ENCODE measurements at regions not wholly inside any gene's neighbourhood (a gene's known extent, or its start where the extent isn't known, plus 50 kb on each side); places are given as distances from the start of the nearest gene placed in this dataset.

DNA sequence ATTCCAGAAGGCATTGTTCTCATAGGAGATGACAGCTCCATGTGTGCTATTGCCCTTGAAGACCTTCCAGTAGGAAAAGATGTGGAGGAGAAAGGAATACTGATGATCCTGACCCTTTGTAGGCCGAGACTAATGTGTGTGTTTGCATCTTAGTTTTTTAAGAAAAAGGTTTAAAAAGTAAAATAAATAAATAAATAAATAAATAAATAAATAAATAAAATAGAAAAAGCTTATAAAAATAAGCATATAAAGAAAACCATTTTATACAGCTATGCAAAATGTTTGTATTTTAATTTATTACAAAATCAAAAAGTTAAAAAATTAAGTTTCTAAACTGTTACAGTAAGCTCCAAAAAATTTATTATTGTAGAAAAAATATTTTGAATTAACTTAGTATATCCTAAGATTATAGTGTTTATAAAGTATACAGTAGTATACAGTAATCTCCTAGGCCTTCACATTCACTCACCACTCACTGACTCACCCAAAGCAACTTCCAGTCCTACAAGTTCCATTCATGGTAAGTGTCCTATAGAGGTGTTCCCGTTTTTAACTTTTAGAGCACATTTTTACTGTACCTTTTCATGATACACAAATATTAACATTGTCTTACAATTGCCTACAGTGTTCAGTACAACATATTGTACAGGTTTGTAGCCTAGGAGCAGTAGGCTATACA is 435.2 kb upstream of the SEMA3A start:
- BruUV-seq (replicated peaks): no TSS peak
- no peak overlapping the region for H2AFZ ChIP-seq (ENCODE audit: low read length)
- DNase-seq (ENCODE audit: low spot score): no peak
- no peaks in the 10 kb centered on the region for H3K79me2 ChIP-seq (ENCODE audit: insufficient read depth, low read depth, low read length)
- no peaks in the 10 kb centered on the region for H3K36me3 ChIP-seq (ENCODE audit: insufficient read depth, low read length)
- 0 out of 2 replicates have a peak, but pooled peaks cover 2% of the 10 kb centered on the region for H3K9me3 ChIP-seq (ENCODE audit: low read length)
- no peak overlapping the region for H3K4me3 ChIP-seq (ENCODE audit: low read depth, low read length, poor library complexity, severe bottlenecking)
- CTCF ChIA-PET (ENCODE audit: unreplicated experiment): no interaction called here
- POLR2A ChIA-PET: interaction anchor here (0.6 to 0.8 kb wide), 2 partner anchors 11 to 196 kb away, joined by 3 read pairs; no protein-coding TSS in a partner anchor
- no peaks in the 10 kb centered on the region for H3K4me1 ChIP-seq (ENCODE audit: insufficient read depth, low read length, poor library complexity, severe bottlenecking)
- H3K9me2 ChIP-seq (ENCODE audit: insufficient read depth, low read length): no peaks in the 10 kb centered on the region
- intact Hi-C loops (cut with micrococcal nuclease; ENCODE audit: unreplicated experiment): no loop called here
- no peak overlapping the region for H3K4me2 ChIP-seq (ENCODE audit: low read length)
- no peaks in the 10 kb centered on the region for H4K20me1 ChIP-seq (ENCODE audit: insufficient read depth, low read length)
- no peak for TF ChIP-seq EZH2phosphoT487 (IDR thresholded peaks at IDR 0.05; ENCODE audit: borderline replicate concordance, low read depth, low read length)
- TF ChIP-seq, protein P1, sequence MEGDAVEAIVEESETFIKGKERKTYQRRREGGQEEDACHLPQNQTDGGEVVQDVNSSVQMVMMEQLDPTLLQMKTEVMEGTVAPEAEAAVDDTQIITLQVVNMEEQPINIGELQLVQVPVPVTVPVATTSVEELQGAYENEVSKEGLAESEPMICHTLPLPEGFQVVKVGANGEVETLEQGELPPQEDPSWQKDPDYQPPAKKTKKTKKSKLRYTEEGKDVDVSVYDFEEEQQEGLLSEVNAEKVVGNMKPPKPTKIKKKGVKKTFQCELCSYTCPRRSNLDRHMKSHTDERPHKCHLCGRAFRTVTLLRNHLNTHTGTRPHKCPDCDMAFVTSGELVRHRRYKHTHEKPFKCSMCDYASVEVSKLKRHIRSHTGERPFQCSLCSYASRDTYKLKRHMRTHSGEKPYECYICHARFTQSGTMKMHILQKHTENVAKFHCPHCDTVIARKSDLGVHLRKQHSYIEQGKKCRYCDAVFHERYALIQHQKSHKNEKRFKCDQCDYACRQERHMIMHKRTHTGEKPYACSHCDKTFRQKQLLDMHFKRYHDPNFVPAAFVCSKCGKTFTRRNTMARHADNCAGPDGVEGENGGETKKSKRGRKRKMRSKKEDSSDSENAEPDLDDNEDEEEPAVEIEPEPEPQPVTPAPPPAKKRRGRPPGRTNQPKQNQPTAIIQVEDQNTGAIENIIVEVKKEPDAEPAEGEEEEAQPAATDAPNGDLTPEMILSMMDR (conservative IDR thresholded peaks at IDR 0.05; ENCODE audit: low read length): no peak
- no peak overlapping the region for H3K27ac ChIP-seq (ENCODE audit: low read depth, low read length, poor library complexity, severe bottlenecking)

DNA sequence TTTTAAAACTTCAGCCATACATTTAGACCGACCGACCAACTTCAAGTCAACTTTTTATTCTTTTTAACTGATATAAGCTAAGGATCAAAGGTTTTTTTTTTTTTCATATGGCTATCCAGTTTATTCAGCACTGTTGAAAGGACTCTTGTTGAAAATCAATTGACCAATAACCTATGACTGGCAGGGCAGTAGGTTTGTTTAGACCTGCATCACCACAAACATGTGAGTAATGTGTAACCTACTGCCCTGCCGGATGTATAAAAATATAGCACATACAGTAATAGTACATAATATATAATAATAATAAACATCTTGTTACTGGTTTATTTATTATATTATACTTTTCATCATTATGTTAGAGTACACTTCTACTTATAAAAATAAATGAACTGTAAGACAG is 434.6 kb upstream of the SEMA3A start:
- BruUV-seq (replicated peaks): no TSS peak
- no peak overlapping the region for H3K27ac ChIP-seq (ENCODE audit: low read depth, low read length, poor library complexity, severe bottlenecking)

DNA sequence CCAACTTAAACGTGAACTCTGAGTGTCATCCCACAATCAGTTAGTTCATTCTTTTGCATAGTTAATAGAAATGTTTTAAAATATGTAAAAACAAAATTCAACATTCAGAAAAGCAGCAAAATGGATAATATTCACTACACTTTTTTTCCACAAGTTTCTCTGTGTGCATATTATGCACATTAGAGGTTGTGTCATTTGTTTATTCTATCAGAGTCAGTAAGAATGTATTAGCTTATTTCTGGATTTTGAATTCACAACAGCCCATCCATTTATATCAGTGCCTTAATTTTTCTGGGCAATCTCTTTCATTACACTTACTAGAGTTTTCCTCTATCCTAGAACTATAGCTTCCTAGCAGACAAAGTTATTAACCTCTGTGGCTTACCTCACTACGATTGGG is 432.7 kb upstream of the SEMA3A start:
- CTCF ChIA-PET (ENCODE audit: unreplicated experiment): no interaction called here
- no TSS peak for BruUV-seq (replicated peaks)
- H3K4me1 ChIP-seq (ENCODE audit: insufficient read depth, low read length, poor library complexity, severe bottlenecking): no peaks in the 10 kb centered on the region
- H3K4me2 ChIP-seq (ENCODE audit: low read length): no peak overlapping the region
- intact Hi-C loops (cut with micrococcal nuclease; ENCODE audit: unreplicated experiment): no loop called here
- H3K79me2 ChIP-seq (ENCODE audit: insufficient read depth, low read depth, low read length): no peaks in the 10 kb centered on the region
- POLR2A ChIA-PET: no interaction called here
- TF ChIP-seq, protein P1 (conservative IDR thresholded peaks at IDR 0.05; ENCODE audit: low read length): no peak
- no peak for TF ChIP-seq EZH2phosphoT487 (IDR thresholded peaks at IDR 0.05; ENCODE audit: borderline replicate concordance, low read depth, low read length)
- no peak for DNase-seq (ENCODE audit: low spot score)
- no peaks in the 10 kb centered on the region for H3K9me2 ChIP-seq (ENCODE audit: insufficient read depth, low read length)
- H3K27ac ChIP-seq (ENCODE audit: low read depth, low read length, poor library complexity, severe bottlenecking): no peak overlapping the region
- H3K36me3 ChIP-seq (ENCODE audit: insufficient read depth, low read length): no peaks in the 10 kb centered on the region
- H2AFZ ChIP-seq (ENCODE audit: low read length): no peak overlapping the region
- no peaks in the 10 kb centered on the region for H3K9me3 ChIP-seq (ENCODE audit: low read length)
- H3K4me3 ChIP-seq (ENCODE audit: low read depth, low read length, poor library complexity, severe bottlenecking): no peak overlapping the region
- no peaks in the 10 kb centered on the region for H4K20me1 ChIP-seq (ENCODE audit: insufficient read depth, low read length)

More for the DNA sequence above, 434.6 kb upstream of the SEMA3A start:
- Histone ChIP-seq H3K4me3 (ENCODE audit: low read depth, low read length, poor library complexity, severe bottlenecking) (no peak overlapping the region), H3K36me3 (ENCODE audit: insufficient read depth, low read length) (no peaks in the 10 kb centered on the region), H3K79me2 (ENCODE audit: insufficient read depth, low read depth, low read length) (no peaks in the 10 kb centered on the region), H3K4me1 (ENCODE audit: insufficient read depth, low read length, poor library complexity, severe bottlenecking) (no peaks in the 10 kb centered on the region), H3K9me3 (ENCODE audit: low read length) (no peaks in the 10 kb centered on the region), H3K9me2 (ENCODE audit: insufficient read depth, low read length) (no peaks in the 10 kb centered on the region), H3K4me2 (ENCODE audit: low read length) (no peak overlapping the region), H4K20me1 (ENCODE audit: insufficient read depth, low read length) (no peaks in the 10 kb centered on the region), H2AFZ (ENCODE audit: low read length) (no peak overlapping the region)
- intact Hi-C loops (cut with micrococcal nuclease; ENCODE audit: unreplicated experiment): no loop called here
- no peak for DNase-seq (ENCODE audit: low spot score)
- CTCF ChIA-PET (ENCODE audit: unreplicated experiment): no interaction called here
- POLR2A ChIA-PET: interaction anchor here (0.8 kb wide), 1 partner anchor 10 kb away, joined by 3 read pairs; no protein-coding TSS in a partner anchor
- TF ChIP-seq, protein P1 (conservative IDR thresholded peaks at IDR 0.05; ENCODE audit: low read length): no peak
- TF ChIP-seq EZH2phosphoT487 (IDR thresholded peaks at IDR 0.05; ENCODE audit: borderline replicate concordance, low read depth, low read length): no peak
